Choroid plexus epithelial cell (primary cell): ENCODE measurements at regions not wholly inside any gene's neighbourhood (a gene's known extent, or its start where the extent isn't known, plus 50 kb on each side); places are given as distances from the start of the nearest gene placed in this dataset.
"Not testable (repeated sequence)": the region's sequence is repeated elsewhere in the genome, so short reads cannot be mapped to it uniquely, and the experiment has no call there.

Experiments
- DNase-seq: peaks from one replicate; pipeline ENCODE4 v3.0.0-alpha.2; 2010; ENCODE audit warnings: low read depth
- H3K4me3 ChIP-seq: 2 replicates; pipeline ENCODE4 v1.5.1; 2011; ENCODE audit warnings: low read depth, mild to moderate bottlenecking, control low read depth, low read length, moderate library complexity
- CTCF ChIP-seq: conservative IDR thresholded peaks from 2 replicates; pipeline ENCODE4 v1.5.1; 2011; ENCODE audit warnings: low read depth, mild to moderate bottlenecking, control low read depth, inconsistent platforms, low read length, moderate library complexity

GRCh38 chr4:1566838-1567518 lies 117.1 kb downstream of the FAM53A start:
- DNase-seq = no peak
- H3K4me3 ChIP-seq = no peak overlapping the region
- no peak for TF ChIP-seq CTCF

- H3K4me3 ChIP-seq, DNase-seq: not testable (repeated sequence)
These were observed 117.7 kb downstream of the FAM53A start for GRCh38 chr4:1566301-1566837.

GRCh38 chr4:1565598-1566295 lies 118.4 kb downstream of the FAM53A start:
- H3K4me3 ChIP-seq = no peak overlapping the region
- DNase-seq = no peak
- no peak for TF ChIP-seq CTCF

GRCh38 chr4:1564535-1565375 lies 119.4 kb downstream of the FAM53A start:
- H3K4me3 ChIP-seq = no peak overlapping the region
- TF ChIP-seq CTCF = no peak
- DNase-seq = no peak

GRCh38 chr4:1563768-1564485 lies 120.2 kb downstream of the FAM53A start:
- no peak for TF ChIP-seq CTCF
- no peak for DNase-seq
- H3K4me3 ChIP-seq = no peak overlapping the region

- H3K4me3 ChIP-seq = no peak overlapping the region
- no peak for DNase-seq
- no peak for TF ChIP-seq CTCF
These were observed 120.9 kb downstream of the FAM53A start for GRCh38 chr4:1563241-1563640.

- TF ChIP-seq CTCF = no peak
- no peak for DNase-seq
- H3K4me3 ChIP-seq = no peak overlapping the region
These were observed 121.3 kb downstream of the FAM53A start for GRCh38 chr4:1562771-1563170.
